HG02870 (cell line): ENCODE measurements at regions not wholly inside any gene's neighbourhood (a gene's known extent, or its start where the extent isn't known, plus 50 kb on each side); places are given as distances from the start of the nearest gene placed in this dataset.
"Not testable (repeated sequence)": the region's sequence is repeated elsewhere in the genome, so short reads cannot be mapped to it uniquely, and the experiment has no call there.

Experiments
- ATAC-seq: cut with Tn5 transposase; IDR thresholded peaks from one replicate; pipeline ENCODE4 v1.9.1; 2021; ENCODE audit warnings: mild to moderate bottlenecking, moderate library complexity; ENCODE audit not compliant: unreplicated experiment

GRCh38 chr12:131659976-131660375 lies 50.9 kb upstream of the SFSWAP start:
- not testable (repeated sequence) for ATAC-seq

DNA sequence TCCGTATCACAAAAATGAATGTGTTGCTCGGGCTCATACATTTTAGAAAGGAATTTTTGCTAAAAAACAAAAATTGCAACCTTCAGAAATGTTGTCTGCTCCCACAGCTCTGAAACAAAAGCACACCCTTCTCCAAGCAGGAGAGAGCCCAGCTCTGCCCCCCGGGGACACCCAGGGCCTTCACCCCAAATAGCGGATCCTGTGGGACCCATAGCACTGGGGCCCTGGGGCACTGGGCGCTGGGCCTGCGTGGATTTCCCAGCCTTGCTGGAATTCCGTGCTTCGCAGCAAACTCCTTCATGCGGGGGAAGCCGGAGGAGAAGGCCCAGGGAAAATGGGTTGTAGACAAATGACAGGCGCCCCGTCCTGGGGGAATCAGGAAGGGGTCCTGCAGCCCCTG lies 50.5 kb upstream of the SFSWAP start:
- not testable (repeated sequence) for ATAC-seq
